GM12892 (cell line): ENCODE measurements at regions not wholly inside any gene's neighbourhood (a gene's known extent, or its start where the extent isn't known, plus 50 kb on each side); places are given as distances from the start of the nearest gene placed in this dataset.

Experiments used
- POLR2A ChIP-seq: IDR thresholded peaks from 2 replicates; pipeline ENCODE4 v1.6.1; 2011; ENCODE audit warnings: low read depth, low read length, control low read depth
- POLR2AphosphoS5 ChIP-seq: IDR thresholded peaks from 2 replicates; pipeline ENCODE4 v1.6.1; 2011; ENCODE audit warnings: low read depth, low read length, control low read depth

GRCh38 chr3:176431038-176431418 lies 766.3 kb downstream of the TBL1XR1 start:
- TF ChIP-seq POLR2A (no peak), POLR2AphosphoS5 (no peak)
